KMS-11 (cell line): ENCODE measurements at regions not wholly inside any gene's neighbourhood (a gene's known extent, or its start where the extent isn't known, plus 50 kb on each side); places are given as distances from the start of the nearest gene placed in this dataset.
"Not testable (repeated sequence)": the region's sequence is repeated elsewhere in the genome, so short reads cannot be mapped to it uniquely, and the experiment has no call there.

Experiments used
- H2AFZ ChIP-seq: fragments of 200-600 bp; sonication (generic); 2 replicates; pipeline ENCODE4 v1.6.1; 2016; ENCODE audit warnings: antibody characterized with exemption, mixed run types, low read depth
- H3K27ac ChIP-seq: fragments of 200-600 bp; sonication (generic); 2 replicates; pipeline ENCODE4 v1.6.1; 2016; ENCODE audit warnings: mild to moderate bottlenecking, mixed run types
- H3K27me3 ChIP-seq: fragments of 200-600 bp; sonication (generic); 2 replicates; pipeline ENCODE4 v1.6.1; 2017; ENCODE audit warnings: mild to moderate bottlenecking, low read depth, mixed run types, moderate library complexity; ENCODE audit not compliant: insufficient read depth
- H3K36me3 ChIP-seq: fragments of 200-600 bp; sonication (generic); 2 replicates; pipeline ENCODE4 v1.6.1; 2017; ENCODE audit warnings: mild to moderate bottlenecking, mixed run types; ENCODE audit not compliant: insufficient read depth
- H3K4me1 ChIP-seq: fragments of 200-600 bp; sonication (generic); 2 replicates; pipeline ENCODE4 v1.6.1; 2016; ENCODE audit warnings: mild to moderate bottlenecking, low read depth, mixed run types; ENCODE audit not compliant: poor library complexity, severe bottlenecking
- H3K4me2 ChIP-seq: fragments of 200-600 bp; sonication (generic); 2 replicates; pipeline ENCODE4 v1.7.0; 2016; ENCODE audit warnings: mild to moderate bottlenecking, mixed run types
- H3K4me3 ChIP-seq: fragments of 200-600 bp; sonication (generic); IDR thresholded peaks from 2 replicates; pipeline ENCODE4 v1.6.1; 2017; ENCODE audit warnings: low read depth, low read length, mixed read lengths; ENCODE audit not compliant: insufficient read depth
- H3K79me2 ChIP-seq: fragments of 200-600 bp; sonication (generic); 2 replicates; pipeline ENCODE4 v1.6.1; 2016; ENCODE audit warnings: low read depth, mixed run types; ENCODE audit not compliant: insufficient read depth
- H3K9ac ChIP-seq: fragments of 200-600 bp; sonication (generic); 2 replicates; pipeline ENCODE4 v1.6.1; 2016; ENCODE audit warnings: mild to moderate bottlenecking, mixed run types
- H4K20me1 ChIP-seq: fragments of 200-600 bp; sonication (generic); 2 replicates; pipeline ENCODE4 v1.6.1; 2016; ENCODE audit warnings: mild to moderate bottlenecking, mixed run types; ENCODE audit not compliant: insufficient read depth
- TF ChIP-seq, protein P1 (sequence below): fragments of 200-600 bp; sonication (generic); conservative IDR thresholded peaks from 2 replicates; pipeline ENCODE4 v1.6.1; 2017; ENCODE audit warnings: low read depth, mild to moderate bottlenecking, antibody characterized with exemption, low read length, moderate library complexity, mixed read lengths

DNA sequence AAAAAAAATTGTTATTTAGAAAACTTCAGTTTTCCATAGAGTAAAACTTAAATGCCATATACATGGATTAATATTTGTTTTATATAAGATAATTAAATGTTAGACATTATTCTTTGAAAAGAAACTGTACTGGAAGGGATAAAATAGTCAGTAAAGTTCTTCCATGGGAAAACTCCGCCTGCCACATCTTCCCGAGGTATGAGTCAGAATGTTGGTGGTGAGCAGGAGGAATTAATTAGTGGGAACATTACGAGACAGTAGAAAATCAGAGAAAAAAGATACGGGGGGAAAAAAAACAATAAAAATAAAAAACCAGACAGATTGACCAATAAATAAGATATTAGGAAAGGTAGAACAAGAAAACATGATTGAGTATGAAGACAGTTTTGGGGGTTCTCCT, 930.3 kb upstream of the C9orf72 start:
- Histone ChIP-seq H3K79me2 (no peaks in the 10 kb centered on the region), H3K9ac (no peak overlapping the region), H2AFZ (no peak overlapping the region), H3K27ac (no peak overlapping the region), H3K36me3 (no peaks in the 10 kb centered on the region), H3K4me1 (no peaks in the 10 kb centered on the region), H4K20me1 (no peaks in the 10 kb centered on the region), H3K4me2 (no peak overlapping the region), H3K27me3 (no peaks in the 10 kb centered on the region), H3K4me3 (no peak overlapping the region)
- TF ChIP-seq, protein P1, sequence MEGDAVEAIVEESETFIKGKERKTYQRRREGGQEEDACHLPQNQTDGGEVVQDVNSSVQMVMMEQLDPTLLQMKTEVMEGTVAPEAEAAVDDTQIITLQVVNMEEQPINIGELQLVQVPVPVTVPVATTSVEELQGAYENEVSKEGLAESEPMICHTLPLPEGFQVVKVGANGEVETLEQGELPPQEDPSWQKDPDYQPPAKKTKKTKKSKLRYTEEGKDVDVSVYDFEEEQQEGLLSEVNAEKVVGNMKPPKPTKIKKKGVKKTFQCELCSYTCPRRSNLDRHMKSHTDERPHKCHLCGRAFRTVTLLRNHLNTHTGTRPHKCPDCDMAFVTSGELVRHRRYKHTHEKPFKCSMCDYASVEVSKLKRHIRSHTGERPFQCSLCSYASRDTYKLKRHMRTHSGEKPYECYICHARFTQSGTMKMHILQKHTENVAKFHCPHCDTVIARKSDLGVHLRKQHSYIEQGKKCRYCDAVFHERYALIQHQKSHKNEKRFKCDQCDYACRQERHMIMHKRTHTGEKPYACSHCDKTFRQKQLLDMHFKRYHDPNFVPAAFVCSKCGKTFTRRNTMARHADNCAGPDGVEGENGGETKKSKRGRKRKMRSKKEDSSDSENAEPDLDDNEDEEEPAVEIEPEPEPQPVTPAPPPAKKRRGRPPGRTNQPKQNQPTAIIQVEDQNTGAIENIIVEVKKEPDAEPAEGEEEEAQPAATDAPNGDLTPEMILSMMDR: no peak

DNA sequence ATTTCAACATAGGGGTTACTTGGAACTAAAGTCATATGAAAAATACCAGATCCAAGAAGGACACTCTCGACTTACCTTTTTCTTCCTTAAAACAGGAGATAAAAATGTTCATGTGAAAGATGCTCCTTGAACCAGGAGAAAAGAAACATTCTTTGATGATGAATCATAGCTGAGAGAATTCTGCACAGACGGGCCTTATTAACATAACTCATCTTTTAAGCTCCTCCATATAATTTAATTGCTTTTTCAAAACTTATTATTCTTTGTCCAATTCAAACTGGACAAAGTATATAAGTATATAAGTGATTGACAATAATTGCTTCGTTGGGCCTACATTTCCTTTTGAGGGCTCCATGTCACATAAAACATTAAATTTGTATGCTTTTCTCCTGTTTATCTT, 945.2 kb upstream of the C9orf72 start:
- no peaks in the 10 kb centered on the region for H3K4me1 ChIP-seq
- H3K79me2 ChIP-seq: no peaks in the 10 kb centered on the region
- H3K4me2 ChIP-seq: no peak overlapping the region
- TF ChIP-seq, protein P1: no peak
- no peaks in the 10 kb centered on the region for H4K20me1 ChIP-seq
- no peak overlapping the region for H3K4me3 ChIP-seq
- no peaks in the 10 kb centered on the region for H3K27me3 ChIP-seq
- no peak overlapping the region for H3K27ac ChIP-seq
- H3K9ac ChIP-seq: no peak overlapping the region
- H2AFZ ChIP-seq: no peak overlapping the region
- H3K36me3 ChIP-seq: no peaks in the 10 kb centered on the region

DNA sequence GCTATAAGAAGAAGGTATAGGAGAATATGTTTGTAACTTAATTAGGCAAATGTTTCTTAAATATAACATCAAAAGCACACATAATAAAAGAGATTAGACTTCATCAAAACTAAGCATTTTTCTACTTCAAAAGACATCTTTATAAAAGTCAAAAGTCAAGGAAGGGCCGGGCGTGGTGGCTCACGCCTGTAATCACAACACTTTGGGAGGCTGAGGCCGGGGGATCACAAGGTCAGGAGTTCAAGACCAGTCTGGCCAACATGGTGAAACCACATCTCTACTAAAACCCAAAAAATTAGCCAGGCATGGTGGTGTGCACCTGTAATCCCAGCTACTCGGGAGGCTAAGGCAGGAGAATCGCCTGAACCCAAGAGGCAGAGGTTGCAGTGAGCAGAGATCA, 951.0 kb upstream of the C9orf72 start:
- H3K4me1 ChIP-seq, H3K9ac ChIP-seq, H2AFZ ChIP-seq, H4K20me1 ChIP-seq, H3K4me2 ChIP-seq, H3K27ac ChIP-seq, H3K4me3 ChIP-seq, H3K79me2 ChIP-seq, H3K36me3 ChIP-seq, H3K27me3 ChIP-seq: not testable (repeated sequence)

DNA sequence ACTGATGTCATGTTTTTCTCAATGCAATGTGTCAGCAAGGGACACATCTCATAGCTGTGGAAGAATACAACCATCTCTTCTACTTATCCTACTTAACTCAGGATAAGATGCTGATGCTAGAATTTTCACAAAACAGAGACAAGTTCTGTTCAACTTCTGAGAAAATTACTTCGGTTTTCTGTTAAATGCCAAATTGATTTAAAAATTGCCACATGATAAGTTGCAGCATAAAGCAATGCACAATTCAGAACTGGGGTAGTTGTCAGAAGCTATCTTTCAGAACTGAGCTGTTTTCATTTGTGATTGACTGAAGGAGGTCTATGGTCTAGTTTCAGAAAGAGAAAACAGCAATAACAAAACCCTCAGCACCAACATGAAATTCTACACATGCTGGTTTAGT, 954.8 kb upstream of the C9orf72 start:
- no peak overlapping the region for H3K4me3 ChIP-seq
- no peak overlapping the region for H3K27ac ChIP-seq
- no peaks in the 10 kb centered on the region for H4K20me1 ChIP-seq
- no peaks in the 10 kb centered on the region for H3K27me3 ChIP-seq
- H3K4me2 ChIP-seq: no peak overlapping the region
- H2AFZ ChIP-seq: no peak overlapping the region
- no peaks in the 10 kb centered on the region for H3K79me2 ChIP-seq
- H3K9ac ChIP-seq: no peak overlapping the region
- TF ChIP-seq, protein P1: no peak
- no peaks in the 10 kb centered on the region for H3K36me3 ChIP-seq
- H3K4me1 ChIP-seq: no peaks in the 10 kb centered on the region

DNA sequence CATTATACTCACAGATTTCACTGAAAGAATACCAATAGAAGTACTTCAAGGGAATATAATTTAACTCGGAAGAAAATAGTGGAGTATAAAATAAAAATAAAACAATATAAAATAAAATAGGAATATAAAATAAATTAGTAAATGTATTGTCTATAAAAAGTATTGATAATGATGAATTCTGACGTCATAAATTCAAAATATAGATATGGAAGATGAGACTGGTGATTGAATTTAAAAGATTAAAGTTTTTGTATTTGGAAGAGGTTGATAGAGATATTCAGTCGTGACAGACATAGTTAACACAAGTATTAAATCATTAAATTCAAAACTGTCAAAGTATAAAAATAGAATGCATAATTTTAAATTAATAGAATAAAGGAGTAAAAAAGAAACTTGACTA, 964.9 kb upstream of the C9orf72 start:
- Histone ChIP-seq H3K4me3 (no peak overlapping the region), H4K20me1 (no peaks in the 10 kb centered on the region), H3K4me2 (no peak overlapping the region), H3K79me2 (no peaks in the 10 kb centered on the region), H3K4me1 (no peaks in the 10 kb centered on the region), H3K27ac (no peak overlapping the region), H2AFZ (no peak overlapping the region), H3K27me3 (no peaks in the 10 kb centered on the region), H3K36me3 (no peaks in the 10 kb centered on the region), H3K9ac (no peak overlapping the region)
- TF ChIP-seq, protein P1: no peak
